Stimulated activated CD8-positive, alpha-beta memory T cell treated with anti-CD3 and anti-CD28 coated beads, Interleukin-7, amount 100 ng/mL, for 24 hours (primary cell): ENCODE measurements at regions not wholly inside any gene's neighbourhood (a gene's known extent, or its start where the extent isn't known, plus 50 kb on each side); places are given as distances from the start of the nearest gene placed in this dataset.
"Not testable (repeated sequence)": the region's sequence is repeated elsewhere in the genome, so short reads cannot be mapped to it uniquely, and the experiment has no call there.

Experiments
- DNase-seq: peaks from one replicate; pipeline ENCODE4 v3.0.0-alpha.2; 2020; ENCODE audit warnings: low read depth

DNA sequence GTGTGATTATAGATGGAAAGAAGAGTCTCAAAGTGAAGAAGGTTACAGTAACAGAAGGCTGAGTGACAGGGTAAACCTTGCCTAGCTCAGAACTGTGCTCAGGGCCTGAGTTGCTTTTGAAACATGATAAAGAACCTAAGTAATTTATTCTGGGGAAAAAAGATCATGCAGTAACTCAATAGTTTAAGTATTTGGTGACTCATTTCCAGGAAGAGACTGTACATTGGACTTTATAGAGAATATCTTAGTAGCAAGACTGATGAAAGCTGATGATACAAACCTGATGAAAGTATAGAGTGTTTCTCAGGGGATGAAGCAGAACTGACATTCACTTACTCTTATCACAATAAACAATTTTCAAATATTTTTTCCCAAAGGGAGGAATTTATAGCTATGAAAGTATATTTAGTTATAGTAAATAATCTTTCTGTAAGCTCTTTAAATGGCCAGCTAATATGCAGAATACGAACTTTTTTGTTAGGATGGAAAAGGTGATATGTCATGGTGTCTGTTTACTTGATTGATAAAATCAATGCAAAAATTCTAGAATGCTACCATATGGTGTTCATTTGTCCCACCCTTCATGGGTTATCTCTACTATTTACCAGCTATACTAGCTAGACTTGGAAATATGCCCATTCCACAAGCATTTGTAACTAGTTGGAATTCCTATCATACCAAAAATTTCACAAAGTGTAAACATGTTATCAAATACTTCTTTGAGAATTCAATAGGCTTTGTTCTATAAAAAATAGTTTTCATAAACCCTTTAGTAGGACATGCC lies 1265.5 kb upstream of the ACVR2A start:
- DNase-seq, result no peak

DNA sequence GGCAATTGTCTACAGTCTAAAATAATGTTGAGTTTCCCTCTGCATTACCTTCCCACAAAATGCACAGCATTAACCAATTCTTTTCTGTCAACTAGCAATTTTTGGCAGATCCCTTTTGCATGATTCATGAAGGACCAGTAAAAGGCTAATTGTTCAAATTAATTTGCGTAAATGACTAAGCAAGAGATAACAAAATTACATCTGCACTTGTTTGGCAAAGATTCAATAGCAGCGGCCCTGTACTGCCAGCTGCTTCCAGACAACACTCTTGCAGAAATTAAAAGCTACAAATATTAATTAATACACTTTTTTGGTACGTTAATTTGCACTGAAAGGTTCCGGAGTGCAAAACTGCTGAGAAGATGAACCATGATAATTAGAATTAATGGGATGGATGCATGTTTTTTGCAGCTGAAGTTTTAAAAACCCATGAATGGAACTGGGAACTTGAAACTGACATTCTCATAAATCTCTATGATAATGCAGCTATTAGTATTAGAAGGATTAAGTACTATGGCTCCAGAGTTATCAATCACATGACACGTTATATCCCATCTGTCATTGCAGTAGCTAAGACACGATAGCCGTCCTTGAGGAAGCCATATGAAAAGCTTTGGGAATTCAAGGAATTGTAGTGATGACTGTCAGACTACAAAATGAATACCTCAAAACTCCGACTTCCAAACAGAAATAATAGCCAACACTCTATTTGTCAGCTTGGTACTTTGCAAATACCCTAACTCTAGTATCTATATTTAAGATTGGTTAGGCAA lies 1268.3 kb upstream of the ACVR2A start:
- no peak for DNase-seq

DNA sequence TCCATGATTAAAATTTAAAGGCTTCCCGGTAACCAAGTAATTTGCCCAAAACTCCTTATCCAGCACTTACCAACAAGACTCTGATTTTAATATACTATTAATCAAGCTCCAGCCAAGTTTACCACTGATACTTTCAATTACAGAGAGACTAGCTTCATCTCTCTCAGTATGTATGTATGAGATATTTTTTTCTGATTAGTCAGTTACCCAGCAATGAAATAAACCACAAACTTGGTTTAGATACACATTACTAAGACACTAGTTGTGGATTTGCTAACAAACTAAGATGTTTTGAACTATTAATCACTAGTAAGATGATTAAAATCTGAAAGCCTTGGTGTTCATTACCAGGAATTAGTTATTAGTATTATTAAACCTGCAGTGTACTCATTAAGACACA lies 1272.2 kb upstream of the ACVR2A start:
- DNase-seq, result no peak

DNA sequence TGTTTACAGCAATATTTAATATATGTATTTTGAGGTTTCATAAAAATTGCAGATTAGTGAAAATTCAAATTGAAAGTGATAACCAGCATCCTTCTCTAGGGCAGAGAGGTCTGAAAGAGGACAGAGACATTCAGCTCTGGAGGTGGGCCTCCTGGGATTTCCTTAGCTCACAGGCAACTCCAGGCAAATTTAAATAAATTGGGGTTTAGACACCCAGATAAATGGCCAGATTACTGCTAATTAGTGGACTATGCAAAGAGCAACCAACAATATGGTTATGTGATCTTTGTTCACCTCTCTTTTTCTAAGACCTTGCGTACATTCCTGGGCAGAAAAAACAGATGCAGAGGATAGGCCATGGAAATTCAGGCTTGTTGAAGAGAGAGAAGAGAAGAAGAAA lies 1282.8 kb upstream of the ACVR2A start:
- no peak for DNase-seq

DNA sequence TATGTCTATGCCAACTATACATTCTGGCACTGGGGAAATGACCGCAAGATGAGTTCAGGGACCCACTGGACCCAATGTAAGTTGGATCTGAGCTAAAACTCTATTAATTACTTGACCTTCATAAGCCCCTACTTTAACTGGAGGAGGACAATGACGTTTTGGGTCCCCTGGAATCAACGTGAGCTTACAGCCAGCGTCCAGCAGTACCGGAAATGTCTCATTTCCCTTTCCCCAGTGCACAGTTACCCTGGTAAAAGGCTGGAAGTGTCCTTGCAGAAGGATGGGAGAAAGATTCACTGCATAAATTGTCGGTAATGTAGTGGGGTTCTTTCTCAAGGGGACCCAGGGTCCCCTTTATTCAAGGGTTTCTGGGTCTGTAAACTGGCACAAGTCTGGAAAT lies 1297.6 kb upstream of the ACVR2A start:
- no peak for DNase-seq

DNA sequence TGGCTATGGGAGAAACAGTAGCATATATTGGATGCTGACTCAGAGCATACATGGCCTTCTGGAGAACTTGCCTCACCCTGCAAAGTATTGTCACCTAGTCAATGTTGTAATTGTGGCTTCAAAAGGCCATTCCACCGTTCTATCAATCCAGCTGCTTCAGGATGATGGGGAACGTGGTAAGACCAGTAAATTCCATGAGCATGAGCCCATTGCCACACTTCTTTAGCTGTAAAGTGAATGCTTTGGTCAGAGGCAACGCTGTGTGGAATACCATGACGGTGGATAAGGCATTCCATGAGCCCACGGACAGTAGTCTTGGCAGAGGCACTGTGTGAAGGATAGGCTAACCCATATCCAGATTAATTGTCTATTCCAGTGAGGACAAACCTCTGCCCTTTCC lies 1300.1 kb upstream of the ACVR2A start:
- DNase-seq, result no peak

DNA sequence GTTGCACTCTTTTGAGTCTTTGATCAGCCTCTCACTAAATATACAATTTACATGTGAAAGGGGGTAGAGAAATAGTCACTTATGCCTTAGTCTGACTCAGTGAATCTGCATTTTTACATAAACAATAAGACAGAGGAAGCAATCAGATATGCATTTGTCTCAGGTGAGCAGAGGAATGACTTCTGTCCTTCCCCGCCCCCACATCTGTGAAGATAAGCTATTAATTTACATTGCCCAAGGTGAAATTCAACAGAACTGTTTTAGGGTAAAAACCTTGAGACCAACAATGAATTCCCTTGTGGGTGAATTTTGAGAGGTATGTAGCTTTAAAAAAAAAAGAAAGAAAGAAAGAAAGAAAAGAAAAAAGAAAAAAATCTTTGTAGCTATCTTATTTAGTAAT lies 1302.9 kb upstream of the ACVR2A start:
- no peak for DNase-seq

DNA sequence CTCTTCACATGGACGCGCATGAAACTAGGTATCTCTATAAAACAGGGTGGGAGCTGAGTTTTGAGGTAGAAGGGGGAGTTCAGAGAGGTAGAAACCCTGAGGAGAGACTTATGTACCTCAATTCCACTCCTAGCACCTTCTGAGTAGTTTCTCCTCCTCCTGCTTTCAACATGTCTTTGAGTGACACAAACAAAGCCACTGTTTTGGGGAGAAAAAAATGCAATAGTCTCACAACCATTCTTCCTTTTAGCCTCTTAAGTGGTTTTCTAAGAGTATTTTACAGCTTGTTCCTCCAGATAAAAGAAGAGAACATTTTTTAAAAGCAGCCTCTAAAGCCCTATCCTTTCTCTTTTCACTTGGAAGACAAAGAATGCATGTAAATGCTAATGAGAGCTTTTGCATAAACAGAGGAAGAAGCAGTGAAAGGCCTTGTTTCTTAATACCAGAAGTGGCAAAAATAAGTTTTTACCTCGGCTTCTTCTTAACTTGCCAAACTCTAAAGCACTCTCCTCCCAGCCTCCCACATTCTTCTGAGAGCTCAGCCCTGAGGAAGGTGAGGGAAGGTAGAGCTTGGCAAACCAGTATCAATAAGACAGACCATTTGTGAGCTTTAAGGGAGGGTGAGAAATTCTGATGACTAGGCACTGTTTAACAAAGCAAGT lies 1304.4 kb upstream of the ACVR2A start:
- no peak for DNase-seq

DNA sequence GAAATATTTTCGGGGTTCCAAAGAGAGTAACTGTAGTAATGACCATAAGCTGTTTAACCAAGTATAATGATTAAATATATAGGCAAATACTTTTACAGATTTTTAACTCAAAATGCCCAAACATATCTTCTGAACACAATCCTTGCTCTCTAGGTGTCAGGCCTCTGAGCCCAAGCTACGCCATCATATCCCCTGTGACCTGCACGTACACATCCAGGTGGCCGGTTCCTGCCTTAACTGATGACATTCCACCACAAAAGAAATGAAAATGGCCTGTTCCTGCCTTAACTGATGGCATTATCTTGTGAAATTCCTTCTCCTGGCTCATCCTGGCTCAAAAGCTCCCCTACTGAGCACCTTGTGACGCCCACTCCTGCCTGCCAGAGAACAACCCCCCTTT lies 1305.1 kb upstream of the ACVR2A start:
- DNase-seq, result not testable (repeated sequence)

DNA sequence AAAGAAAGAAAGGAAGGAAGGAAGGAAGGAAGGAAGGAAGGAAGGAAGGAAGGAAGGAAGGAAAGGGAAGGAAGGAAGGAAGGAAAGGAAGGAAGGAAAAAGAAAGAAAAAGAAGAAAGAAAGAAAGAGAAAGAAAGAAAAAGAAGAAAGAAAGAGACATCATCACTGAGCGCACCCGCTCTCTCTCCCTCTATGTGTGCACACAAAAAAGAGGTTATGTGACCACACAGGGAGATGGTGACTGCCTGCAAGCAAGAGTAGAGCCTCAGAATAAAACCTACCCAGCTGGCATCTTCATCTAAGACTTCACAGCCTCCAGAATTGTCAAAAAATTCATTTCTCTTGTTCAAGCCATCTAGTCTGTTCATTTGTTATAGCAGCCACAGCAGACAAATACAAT lies 1307.4 kb upstream of the ACVR2A start:
- no peak for DNase-seq

DNA sequence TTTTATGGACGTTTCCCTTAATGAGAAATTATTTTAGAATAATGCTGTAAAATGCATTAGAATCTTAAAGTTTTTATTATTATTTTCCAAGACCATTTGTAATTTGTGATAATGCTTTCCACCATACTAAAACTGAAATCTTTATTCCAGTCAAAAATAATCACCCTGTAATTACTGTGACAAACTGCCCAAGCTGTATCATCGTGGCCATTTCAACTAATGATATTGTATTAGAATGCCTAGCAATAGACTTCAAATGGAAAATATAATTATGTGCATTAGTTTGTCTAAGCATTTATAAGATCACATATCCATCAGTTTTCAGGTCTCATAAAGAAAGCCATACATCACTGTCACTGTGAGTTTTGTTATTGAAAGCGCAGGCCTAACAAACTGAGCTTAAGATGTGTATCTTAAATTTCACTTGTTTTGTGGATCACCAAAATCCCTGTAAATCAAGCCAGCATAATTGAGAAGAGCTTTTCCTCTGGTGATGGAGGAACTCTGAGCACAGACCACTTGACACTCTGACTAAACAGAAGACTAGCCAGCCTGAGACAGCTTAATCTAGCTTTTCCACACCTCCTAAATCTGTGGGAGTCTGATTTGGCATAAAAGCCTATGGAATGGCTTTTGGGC lies 1312.2 kb upstream of the ACVR2A start:
- DNase-seq, result no peak

DNA sequence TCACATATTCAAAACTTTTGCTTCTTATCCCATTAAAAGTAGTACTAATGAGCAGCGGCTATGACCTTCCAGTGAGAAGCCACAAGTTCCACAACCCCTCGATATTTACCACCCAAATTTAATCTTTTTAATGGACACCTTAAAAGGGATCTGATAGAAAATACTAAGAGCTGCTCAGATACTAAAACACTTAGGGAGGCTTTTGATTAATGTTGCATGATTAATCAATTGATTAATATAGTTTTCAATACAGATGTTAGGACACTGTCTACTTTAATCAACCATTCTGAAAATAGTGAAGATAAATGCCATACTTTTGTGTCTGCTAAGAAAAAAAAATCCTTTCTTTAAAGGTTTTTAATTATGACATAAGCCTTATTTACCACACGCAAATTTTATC lies 1312.8 kb upstream of the ACVR2A start:
- no peak for DNase-seq

DNA sequence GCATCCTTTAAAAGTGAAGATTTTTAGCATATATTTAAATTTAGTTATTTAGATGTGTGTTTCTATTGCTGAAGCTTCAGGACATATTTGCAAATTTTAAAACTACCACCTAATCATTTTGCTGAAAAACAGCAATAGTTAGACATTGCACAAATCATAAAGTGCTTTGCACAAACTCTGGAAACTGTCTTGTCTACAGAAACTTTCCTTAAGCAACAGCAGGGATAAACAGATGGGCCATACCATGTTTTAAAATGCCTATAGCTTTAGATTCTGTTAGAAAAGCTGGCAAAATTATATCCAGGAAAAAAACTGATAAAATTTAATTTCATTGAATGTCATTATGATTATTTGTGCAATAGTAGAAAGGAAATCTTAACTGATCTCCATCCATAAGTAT lies 1313.9 kb upstream of the ACVR2A start:
- DNase-seq, result no peak

DNA sequence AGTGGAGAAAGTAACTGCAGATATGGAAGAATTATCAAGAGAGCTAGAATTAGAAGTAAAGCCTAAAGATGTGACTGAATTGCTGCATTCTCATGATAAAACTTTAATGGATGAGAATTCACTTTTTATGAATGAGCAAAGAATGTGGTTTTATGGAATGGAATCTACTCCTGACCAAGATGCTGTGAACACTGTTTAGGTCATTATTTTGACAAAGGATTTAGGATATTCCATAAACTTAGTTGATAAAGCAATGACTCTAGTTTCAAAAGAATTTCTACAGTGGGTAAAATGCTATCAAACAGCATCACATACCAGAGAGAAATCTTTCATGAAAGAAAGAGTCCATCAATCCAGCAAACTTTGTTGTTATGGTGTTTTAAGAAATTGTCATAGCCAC lies 1317.7 kb upstream of the ACVR2A start:
- no peak for DNase-seq

DNA sequence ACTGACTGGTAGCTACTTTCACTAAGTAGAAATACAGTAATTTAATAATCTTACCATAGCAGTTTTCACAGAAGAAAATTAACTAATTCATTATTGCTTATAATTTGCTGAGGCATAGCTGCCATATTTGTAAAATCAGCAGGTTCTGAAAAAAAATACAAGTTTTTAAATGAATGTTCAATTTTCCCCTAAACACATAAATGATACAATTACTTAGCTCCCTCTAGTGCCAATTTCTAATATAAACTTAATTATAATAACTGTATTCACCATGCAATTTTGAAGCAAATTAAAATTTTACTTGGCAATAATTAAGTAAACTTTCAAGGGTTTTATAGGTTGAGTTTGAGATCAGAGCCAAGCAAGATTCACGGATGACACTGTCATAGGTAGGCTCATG lies 1321.6 kb upstream of the ACVR2A start:
- DNase-seq, result no peak

DNA sequence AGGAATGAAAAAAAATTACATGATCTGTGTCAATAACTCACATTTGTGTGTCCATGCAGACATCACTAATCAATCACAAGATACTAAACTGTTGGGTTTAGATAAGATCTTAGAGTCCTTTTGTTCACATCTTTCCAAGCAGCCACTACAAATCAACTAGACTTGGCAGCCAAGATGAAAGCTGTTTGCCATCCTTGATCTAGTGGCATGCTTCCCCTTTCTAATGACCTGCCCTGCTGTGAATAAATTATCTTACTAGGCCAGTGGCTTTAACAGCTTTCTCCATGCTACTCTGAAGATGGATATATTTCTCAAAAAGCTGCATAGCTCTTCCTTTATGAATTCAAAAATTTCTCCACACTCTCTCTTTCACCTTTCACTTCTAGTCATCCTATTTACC lies 1338.0 kb upstream of the ACVR2A start:
- DNase-seq, result no peak

DNA sequence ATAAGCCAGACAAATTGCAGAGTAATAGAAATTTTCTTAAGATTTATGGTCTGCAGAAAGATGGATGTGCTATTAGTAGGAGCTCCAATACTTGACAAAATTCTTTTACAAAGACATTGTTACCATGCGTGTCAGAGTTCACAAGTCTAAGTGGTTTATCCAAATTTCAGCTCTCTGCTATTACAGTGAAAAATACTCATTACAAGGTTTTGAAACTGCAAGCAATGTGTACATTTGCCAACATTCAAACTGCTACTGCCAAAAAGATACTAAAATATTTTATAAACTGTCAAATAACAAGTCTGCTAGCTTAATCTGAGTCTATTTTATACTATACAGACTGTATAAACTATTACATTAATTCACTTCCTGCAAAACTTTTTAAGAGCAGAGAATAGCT lies 1341.5 kb upstream of the ACVR2A start:
- DNase-seq, result no peak

DNA sequence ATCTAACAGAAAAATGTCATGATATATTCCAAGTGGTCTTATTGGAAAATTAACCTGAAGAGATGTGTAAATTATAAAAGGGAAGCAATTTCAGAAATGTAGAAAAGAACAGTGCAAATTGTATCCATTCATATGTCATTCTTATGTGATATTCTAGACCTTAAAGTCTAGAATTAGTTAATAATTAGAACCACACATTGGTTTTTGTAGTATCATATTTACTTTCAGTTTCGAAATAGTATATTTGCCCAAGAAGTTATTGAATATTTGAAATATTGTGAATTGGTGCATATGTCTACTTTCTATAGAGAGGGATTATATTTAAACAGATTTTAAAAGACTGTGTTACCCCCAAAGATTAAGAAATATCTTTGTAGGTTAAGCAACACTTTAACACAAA lies 1348.6 kb upstream of the ACVR2A start:
- DNase-seq, result no peak

DNA sequence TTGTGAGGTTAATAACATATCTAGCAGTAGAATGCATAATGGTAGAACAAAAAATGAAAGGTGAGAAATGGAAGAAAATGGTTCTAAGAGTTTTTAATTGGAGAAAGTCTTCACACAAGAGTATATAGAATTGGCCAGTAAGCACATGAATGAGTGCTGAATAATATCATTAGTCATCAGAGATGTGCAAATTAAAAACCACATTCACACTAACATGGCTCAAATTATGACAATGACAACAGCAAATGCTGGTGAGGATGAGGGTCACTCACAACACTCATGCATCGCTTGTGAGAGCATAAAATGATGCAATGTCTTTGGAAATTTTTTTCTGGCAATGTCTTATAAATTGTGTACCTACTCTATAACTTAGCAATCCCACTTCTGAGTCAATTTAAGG lies 1355.4 kb upstream of the ACVR2A start:
- DNase-seq, result no peak

DNA sequence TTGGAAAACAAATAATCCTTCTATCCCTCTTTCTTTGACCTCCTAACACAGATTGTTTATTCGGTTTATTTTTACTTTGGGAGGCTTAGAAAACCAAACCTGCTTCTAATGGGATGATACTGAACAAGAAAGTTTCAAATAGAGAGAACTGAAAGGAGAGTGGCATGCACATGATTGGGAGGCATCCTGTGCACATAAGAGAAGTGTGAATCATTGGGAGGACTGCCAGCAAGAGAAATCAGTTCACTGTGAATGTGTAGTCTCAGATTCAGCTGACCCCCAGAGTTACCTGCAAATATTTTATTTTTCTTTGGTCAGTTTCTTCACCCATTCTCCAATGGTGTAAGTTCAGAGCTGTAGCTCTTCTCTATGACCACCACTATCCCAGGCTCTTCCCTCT lies 1363.2 kb upstream of the ACVR2A start:
- no peak for DNase-seq

DNA sequence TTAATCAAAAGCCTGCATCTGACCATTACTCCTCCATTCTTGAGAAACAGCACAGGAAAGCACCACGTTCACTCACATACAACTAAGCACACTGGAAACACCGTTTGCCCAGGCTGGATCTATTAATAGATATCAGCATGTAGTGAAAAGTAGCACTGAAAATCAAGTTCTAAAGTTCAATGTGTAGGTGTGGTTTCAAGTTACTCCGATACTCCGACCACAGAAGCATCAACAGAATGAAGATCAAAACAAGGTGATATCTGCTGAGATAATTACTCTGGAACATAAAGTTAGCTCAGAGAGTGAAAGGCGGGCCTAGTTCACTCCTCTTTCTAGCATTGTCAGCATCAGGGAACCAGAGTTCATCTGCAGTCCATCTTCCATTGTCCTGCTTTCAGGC lies 1367.4 kb upstream of the ACVR2A start:
- DNase-seq, result no peak

DNA sequence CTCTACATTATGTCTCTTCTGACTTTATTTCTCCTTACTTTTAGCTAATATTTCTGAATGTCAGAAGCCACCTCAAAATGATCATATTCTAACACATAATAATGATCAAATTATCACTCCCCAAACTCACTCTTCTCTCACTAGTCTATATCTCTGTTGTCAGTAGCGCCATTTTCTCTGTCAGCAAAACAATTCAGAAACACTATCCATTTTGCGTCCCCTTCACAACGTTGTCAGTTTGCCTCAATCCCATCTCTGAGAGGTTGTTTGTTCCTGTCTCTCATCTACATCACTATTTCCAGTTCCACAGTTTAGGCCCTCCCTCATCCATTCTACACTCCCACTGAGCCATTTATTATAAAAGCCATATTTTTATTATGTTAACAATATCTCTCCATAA lies 1376.3 kb upstream of the ACVR2A start:
- DNase-seq, result no peak

DNA sequence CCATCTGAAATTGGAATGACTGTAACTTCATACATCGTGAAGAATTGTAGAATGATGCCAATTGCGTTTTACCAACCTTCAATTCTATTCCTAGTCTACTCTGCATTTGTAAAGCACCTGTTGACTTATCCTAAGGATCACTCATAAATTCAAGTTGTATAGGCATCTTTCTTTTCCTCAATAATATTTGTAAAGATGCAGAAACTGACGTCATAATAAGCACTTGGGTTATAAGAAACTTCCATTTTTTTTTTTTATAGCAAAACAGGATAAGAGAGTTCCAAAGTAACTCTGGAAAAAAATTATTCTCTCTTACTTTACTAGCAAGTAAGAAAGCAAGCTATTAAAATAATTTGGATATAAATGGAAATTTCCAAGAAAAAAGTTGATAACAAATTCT lies 1377.4 kb upstream of the ACVR2A start:
- no peak for DNase-seq
